ENCODE measurements at regions not wholly inside any gene's neighbourhood (a gene's known extent, or its start where the extent isn't known, plus 50 kb on each side); places are given as distances from the start of the nearest gene placed in this dataset.

GRCh38 chr9:105828171-105828570 is 133.8 kb downstream of the TMEM38B start:
- no peak for DNase-seq (ENCODE audit: low read depth)

DNA sequence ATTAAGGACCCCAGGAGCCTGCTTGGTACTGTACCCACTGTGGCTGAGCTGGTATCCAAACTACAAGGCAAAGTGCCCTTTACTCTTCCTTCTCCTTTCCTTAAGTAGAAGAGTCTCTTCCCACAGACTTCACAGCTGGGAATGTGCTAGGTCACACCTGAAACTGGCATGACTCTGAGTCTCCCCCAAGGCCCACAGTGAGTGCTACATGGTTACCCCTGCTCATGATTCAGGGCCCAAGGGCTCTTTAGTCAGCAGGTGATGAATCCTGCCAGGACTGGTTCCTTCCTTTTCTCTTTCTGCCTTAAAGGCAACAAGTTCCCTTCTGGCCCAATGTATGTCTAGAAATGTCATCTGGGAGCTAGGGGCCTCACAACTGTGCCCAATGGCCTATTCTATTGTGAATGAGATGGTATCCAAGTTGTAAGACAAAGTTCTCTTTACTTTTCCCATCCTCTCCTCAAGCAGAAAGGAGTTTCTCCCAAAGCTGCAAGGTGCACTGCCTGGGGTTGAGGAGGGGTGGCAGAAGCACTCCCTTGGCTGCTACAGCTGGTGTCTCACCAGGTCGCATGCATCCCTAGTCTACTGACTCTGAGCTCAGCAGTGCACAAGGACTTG is 134.4 kb downstream of the TMEM38B start:
- DNase-seq (ENCODE audit: low read depth), result no peak

DNA sequence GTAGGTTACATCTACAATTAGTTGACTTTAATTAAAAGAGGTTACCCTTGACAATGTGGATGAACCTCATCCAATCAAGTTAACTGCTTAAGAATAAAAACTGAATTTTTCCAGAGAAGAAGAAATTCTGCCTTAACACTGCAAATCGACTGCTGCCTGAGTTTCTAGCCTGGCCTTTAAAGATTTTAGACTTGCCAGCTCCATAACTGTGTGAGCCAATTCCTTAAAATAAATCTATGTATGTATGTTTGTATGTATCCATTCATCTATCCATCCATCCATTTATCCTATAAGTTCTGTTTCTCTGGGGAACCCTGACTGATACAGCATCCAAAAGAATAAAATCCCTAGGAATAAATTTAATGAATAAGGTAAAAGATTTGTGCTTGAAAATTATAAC is 136.1 kb downstream of the TMEM38B start:
- DNase-seq (ENCODE audit: low read depth), result no peak

- no peak for DNase-seq (ENCODE audit: low read depth)
Measured at GRCh38 chr9:105832096-105832710, 137.9 kb downstream of the TMEM38B start.

GRCh38 chr9:105833271-105833975 is 139.1 kb downstream of the TMEM38B start:
- no peak for DNase-seq (ENCODE audit: low read depth)

DNA sequence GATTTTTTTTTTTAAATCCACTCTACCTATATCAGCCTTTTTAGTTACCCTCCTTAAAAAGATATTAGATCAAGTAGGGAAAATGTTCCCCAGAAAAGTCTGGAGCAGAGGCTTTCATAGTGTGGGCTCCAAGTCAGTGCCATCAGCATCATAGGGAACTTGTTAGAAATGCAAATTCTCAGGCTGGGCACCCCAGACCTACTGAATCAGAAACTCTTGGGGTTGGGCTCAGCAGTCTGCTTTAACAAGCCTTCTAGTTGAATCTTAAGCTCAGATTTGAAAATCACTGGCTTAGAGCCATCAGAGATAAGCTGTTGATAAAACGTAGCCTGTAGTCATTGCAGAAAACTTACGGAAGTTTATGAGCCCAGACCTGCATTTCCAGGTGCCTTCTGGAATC is 140.1 kb downstream of the TMEM38B start:
- no peak for DNase-seq (ENCODE audit: low read depth)

- DNase-seq (ENCODE audit: low read depth), result no peak
Measured at GRCh38 chr9:105835721-105836120, 141.4 kb downstream of the TMEM38B start.

GRCh38 chr9:105836936-105837660 is 142.8 kb downstream of the TMEM38B start:
- DNase-seq (ENCODE audit: low read depth), result no peak

GRCh38 chr9:105841562-105841961 is 147.2 kb downstream of the TMEM38B start:
- DNase-seq (ENCODE audit: low read depth), result no peak

GRCh38 chr9:105842023-105842644 is 147.8 kb downstream of the TMEM38B start:
- DNase-seq (ENCODE audit: low read depth), result no peak

DNA sequence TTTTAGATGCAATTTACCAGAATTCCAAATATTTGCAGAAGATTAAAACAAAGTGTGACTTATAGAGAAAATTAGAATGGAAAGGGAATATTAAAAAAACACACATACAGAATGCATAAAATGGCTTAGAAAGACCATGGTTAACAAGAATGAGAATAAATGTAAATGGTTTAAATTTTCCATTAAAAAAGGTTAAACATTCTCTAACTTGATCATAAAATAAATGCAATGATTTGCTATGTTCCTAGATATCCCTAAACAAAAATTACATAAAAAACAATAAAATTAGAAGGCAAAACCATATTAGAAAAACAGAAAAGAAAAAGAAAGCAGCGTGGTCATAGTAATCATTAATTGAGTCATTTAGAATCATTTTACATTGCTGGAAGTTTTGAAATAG is 152.5 kb downstream of the TMEM38B start:
- DNase-seq (ENCODE audit: low read depth), result no peak

GRCh38 chr9:105850852-105851500 is 156.6 kb downstream of the TMEM38B start:
- DNase-seq (ENCODE audit: low read depth), result no peak

DNA sequence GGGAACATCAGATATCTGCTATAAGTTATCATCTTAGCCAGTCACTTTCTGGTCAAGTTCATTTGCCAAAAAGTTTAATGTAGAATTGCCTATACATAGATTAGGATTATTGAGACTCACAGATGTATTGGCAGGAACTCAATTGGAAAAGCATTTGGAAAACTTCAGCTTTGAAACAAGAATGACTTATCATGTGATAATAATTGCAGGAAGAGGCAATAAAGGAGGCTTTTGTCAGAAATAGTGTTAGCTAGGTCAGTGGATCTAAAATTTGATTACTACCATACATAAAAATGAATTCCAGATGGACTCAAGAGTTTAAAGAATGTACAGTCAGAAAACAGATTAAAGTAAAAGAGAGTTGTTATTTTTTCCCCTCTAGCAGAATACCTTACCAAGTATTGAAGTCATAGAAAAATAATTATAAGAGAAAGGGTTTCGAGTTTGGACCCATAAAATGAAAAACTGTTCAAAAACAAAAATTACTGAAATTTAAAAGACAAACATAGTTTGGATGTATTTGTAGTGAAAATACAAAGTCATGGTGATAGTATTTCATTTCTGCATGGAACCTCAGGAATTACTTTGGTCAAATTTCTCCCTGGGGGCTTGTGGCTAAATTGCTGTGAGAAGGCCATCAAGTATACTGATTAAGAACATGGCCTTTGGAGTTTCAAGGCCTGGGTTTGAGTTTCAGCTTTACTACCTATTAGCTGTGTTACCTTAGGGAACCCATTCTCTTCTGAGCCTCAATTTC is 159.9 kb downstream of the TMEM38B start:
- DNase-seq (ENCODE audit: low read depth), result no peak

DNA sequence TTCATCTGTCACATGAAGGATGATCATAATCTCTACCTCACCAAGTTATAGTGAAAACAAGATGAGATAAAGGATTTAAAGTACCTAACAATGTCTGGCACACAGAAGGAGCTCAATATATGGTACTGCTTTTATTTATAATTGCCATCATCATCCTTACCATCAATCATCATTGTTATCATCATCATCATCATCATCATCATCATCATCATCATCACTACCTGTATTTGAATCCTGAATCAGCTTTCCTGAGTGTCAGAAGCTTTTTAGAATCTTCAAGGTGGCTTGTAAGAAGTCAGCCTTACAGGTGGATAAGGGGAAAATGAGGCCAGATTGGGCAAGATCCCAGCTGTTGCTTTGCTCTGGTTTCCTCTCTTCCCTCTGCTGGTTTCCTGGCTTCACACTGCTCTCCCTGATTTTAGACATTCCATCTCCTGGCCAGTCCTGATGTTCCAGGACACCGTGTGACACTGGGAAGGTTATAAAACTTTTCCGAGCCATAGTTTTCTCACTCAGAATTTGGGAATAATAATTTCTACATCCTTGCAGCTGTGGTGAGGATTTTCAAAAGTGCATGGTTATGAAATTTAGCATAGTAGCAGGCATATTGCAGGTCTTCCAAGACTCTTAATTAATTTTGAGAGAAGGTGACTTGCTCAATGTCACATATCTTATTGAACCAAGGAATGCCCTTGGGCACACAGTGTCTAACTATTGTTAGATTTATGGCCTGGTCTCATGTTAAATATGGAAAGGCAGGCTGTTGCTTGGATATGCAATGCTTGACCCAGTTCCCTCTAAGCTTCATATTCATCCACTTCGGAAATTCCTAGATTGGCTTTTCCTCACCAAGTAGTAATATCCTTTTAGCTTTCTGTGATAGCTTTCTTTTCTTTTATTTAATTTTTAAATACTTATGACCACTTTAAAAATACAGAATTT is 160.7 kb downstream of the TMEM38B start:
- no peak for DNase-seq (ENCODE audit: low read depth)

DNA sequence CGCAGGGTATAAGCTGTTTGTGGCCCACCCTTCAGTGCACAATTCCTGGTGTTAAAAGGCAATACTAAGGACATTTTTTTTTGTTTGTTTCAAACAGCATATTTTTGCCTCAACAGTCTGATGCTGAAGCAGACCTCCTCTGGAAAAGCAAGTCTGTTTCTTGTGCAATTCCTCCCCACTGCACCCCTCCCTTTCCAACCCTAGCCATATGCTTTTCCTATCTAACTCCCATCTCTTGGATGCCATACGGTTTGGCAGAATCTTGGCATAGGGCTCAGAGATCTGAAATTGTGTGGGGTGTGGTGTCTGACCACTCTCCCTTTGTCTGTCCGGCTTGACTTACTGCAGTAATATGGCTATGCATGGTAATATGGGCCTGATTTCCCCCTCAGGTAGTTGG is 161.6 kb downstream of the TMEM38B start:
- DNase-seq (ENCODE audit: low read depth), result no peak

GRCh38 chr9:105858006-105858690 is 163.8 kb downstream of the TMEM38B start:
- DNase-seq (ENCODE audit: low read depth), result no peak

DNA sequence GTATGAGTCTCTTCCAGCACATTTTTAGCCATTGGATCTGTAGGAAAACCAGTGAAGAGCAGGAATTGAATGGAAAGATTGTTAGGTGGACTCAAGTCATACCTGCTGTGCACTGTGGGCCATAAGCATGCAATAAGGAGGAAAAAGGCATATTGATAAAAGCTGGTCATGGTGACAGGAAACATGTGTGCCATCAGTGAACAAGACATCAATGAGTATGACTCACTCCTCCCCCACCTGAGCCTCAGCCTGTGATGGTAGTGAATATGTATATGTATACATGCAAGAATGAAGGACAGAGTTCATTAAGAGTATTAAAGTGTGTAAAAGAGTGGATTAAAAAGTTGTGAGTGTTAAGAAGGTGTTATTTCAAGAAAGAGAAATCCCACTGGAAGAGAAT is 164.5 kb downstream of the TMEM38B start:
- no peak for DNase-seq (ENCODE audit: low read depth)

GRCh38 chr9:105859428-105860091 is 165.2 kb downstream of the TMEM38B start:
- no peak for DNase-seq (ENCODE audit: low read depth)

GRCh38 chr9:105860516-105860915 is 166.2 kb downstream of the TMEM38B start:
- DNase-seq (ENCODE audit: low read depth), result no peak

Measured in stimulated activated CD8-positive, alpha-beta memory T cell treated with anti-CD3 and anti-CD28 coated beads, Interleukin-15, amount 100 ng/mL, for 24 hours (primary cell).